CD4-positive, alpha-beta T cell (primary cell): ENCODE measurements at regions not wholly inside any gene's neighbourhood (a gene's known extent, or its start where the extent isn't known, plus 50 kb on each side); places are given as distances from the start of the nearest gene placed in this dataset.

Source experiments
- ATAC-seq: fragments of 200-7000 bp; cut with Tn5 transposase; one replicate; pipeline ENCODE4 v1.10.0; 2022; ENCODE audit warnings: mild to moderate bottlenecking; ENCODE audit not compliant: poor library complexity
- CTCF ChIA-PET: fragments of 350-600 bp; sonication (Branson Sonifier 250); formaldehyde crosslinking; loops from one replicate; lab custom pipeline; 2021; ENCODE audit warnings: antibody characterized with exemption, inconsistent platforms; lab: Charles Lee
- POLR2A ChIA-PET: fragments of 350-600 bp; sonication (Branson Sonifier 250); formaldehyde crosslinking; loops from one replicate; lab custom pipeline; 2021; ENCODE audit warnings: antibody characterized with exemption, inconsistent platforms; lab: Charles Lee
- DNase-seq, 14 experiments: peaks; one replicate each; pipeline ENCODE4 v3.0.0-alpha.2; 2013 to 2020; ENCODE audit warnings: mixed read lengths in 2 of 14
- H3K27ac ChIP-seq, 2 donors: one replicate each; pipeline versions ENCODE4 v1.5.1 to v1.7.0; 2013; ENCODE audit warnings: low read length in 2 of 2, low read depth in 1 of 2, mild to moderate bottlenecking in 1 of 2
- H3K27me3 ChIP-seq, 2 experiments: 1 replicate in 1 of 2; 2 replicates in 1 of 2; pipeline versions ENCODE4 v1.6.1 to v1.7.0; 2013; ENCODE audit warnings: low read length in 2 of 2, control low read depth in 1 of 2, mild to moderate bottlenecking in 1 of 2, moderate library complexity in 1 of 2; ENCODE audit not compliant: insufficient read depth in 2 of 2, control insufficient read depth in 1 of 2
- H3K36me3 ChIP-seq: one replicate; pipeline ENCODE4 v1.6.1; 2013; ENCODE audit warnings: low read length, control low read depth; ENCODE audit not compliant: insufficient read depth
- H3K4me1 ChIP-seq: one replicate; pipeline ENCODE4 v1.6.1; 2013; ENCODE audit warnings: low read length, control low read depth; ENCODE audit not compliant: insufficient read depth
- H3K4me3 ChIP-seq: one replicate; pipeline ENCODE4 v1.5.1; 2013; ENCODE audit warnings: mild to moderate bottlenecking, low read length, moderate library complexity
- H3K9me3 ChIP-seq, 2 experiments: 1 replicate in 1 of 2; 2 replicates in 1 of 2; pipeline versions ENCODE4 v1.6.1 to v1.7.0; 2013; ENCODE audit warnings: low read length in 2 of 2, mild to moderate bottlenecking in 2 of 2, control low read depth in 1 of 2, moderate library complexity in 1 of 2; ENCODE audit not compliant: control insufficient read depth in 1 of 2, insufficient read depth in 1 of 2
- H3K27ac Mint-ChIP-seq: one replicate; pipeline ENCODE4 v1.8.0; 2020; ENCODE audit warnings: mixed read lengths
- H3K27me3 Mint-ChIP-seq: one replicate; pipeline ENCODE4 v1.8.0; 2021; ENCODE audit warnings: mixed read lengths
- H3K36me3 Mint-ChIP-seq: one replicate; pipeline ENCODE4 v1.8.0; 2021; ENCODE audit warnings: low read depth, mixed read lengths
- H3K4me1 Mint-ChIP-seq: one replicate; pipeline ENCODE4 v1.8.0; 2021; ENCODE audit warnings: low read depth, mixed read lengths
- H3K4me3 Mint-ChIP-seq: one replicate; pipeline ENCODE4 v1.8.0; 2020; ENCODE audit warnings: mild to moderate bottlenecking, mixed read lengths
- H3K9me3 Mint-ChIP-seq: one replicate; pipeline ENCODE4 v1.8.0; 2020; ENCODE audit warnings: mixed read lengths
- CTCF ChIP-seq: fragments of 200-600 bp; IDR thresholded peaks from one replicate; pipeline ENCODE4 v1.8.0; 2022; ENCODE audit warnings: antibody characterized with exemption, mild to moderate bottlenecking
- intact Hi-C, 2 experiments: fragments of 100-400 bp; cut with DNase I in 1 of 2; cut with micrococcal nuclease in 1 of 2; formaldehyde crosslinking; loops; one replicate each; pipeline versions ENCODE4 v1.15.1 to v1.9.0; 2023 to 2025; cut with DNase I, micrococcal nuclease

DNA sequence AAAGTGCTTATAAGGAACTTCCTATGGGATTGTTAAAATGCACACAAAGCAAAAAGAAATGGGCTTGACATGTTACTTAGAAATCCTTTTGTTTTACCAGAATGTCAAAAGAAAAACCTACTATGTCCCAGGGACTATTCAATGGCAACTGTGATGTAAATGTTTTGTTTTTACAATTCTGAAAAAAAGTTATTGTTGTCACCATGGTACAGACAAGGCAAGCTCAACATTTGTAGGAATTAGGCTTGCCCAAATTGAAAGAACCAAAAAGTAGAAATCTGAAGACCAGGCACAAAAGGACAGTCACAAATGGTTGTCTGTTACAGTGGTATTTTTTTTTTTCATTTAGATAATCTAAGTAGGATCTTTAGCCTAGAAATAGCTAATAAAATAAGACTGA lies 638.6 kb downstream of the STPG2 start:
- H3K27ac Mint-ChIP-seq = no peak overlapping the region
- ChIA-PET POLR2A (no interaction called here), CTCF (no interaction called here)
- H3K27ac ChIP-seq = no peak overlapping the region
- no peak for TF ChIP-seq CTCF
- no peaks in the 10 kb centered on the region for H3K27me3 ChIP-seq
- H3K4me3 ChIP-seq = no peak overlapping the region
- H3K36me3 ChIP-seq = no peaks in the 10 kb centered on the region
- DNase-seq (no peak), ATAC-seq (no peak)
- H3K4me1 ChIP-seq = no peaks in the 10 kb centered on the region
- H3K9me3 ChIP-seq = no peaks in the 10 kb centered on the region
- H3K9me3 Mint-ChIP-seq = peaks cover 4% of the 10 kb centered on the region
- H3K4me1 Mint-ChIP-seq = no peaks in the 10 kb centered on the region
- H3K36me3 Mint-ChIP-seq = no peaks in the 10 kb centered on the region
- intact Hi-C loops = no loop called here
- H3K27me3 Mint-ChIP-seq = no peaks in the 10 kb centered on the region
- H3K4me3 Mint-ChIP-seq = no peak overlapping the region

GRCh38 chr4:97507587-97508245 lies 635.6 kb downstream of the STPG2 start:
- Histone ChIP-seq H3K27ac (no peak overlapping the region), H3K36me3 (no peaks in the 10 kb centered on the region), H3K4me3 (no peak overlapping the region), H3K9me3 (no peaks in the 10 kb centered on the region), H3K27me3 (no peaks in the 10 kb centered on the region), H3K4me1 (no peaks in the 10 kb centered on the region)
- H3K27me3 Mint-ChIP-seq = no peaks in the 10 kb centered on the region
- H3K36me3 Mint-ChIP-seq = no peaks in the 10 kb centered on the region
- intact Hi-C loops = no loop called here
- DNase-seq = no peak
- ChIA-PET CTCF (no interaction called here), POLR2A (no interaction called here)
- no peak for TF ChIP-seq CTCF
- H3K4me3 Mint-ChIP-seq = no peak overlapping the region
- no peak overlapping the region for H3K27ac Mint-ChIP-seq
- H3K9me3 Mint-ChIP-seq = peaks cover 7% of the 10 kb centered on the region
- ATAC-seq = no peak
- H3K4me1 Mint-ChIP-seq = no peaks in the 10 kb centered on the region
